Choroid plexus epithelial cell (primary cell): ENCODE measurements at regions not wholly inside any gene's neighbourhood (a gene's known extent, or its start where the extent isn't known, plus 50 kb on each side); places are given as distances from the start of the nearest gene placed in this dataset.

Source experiments
- DNase-seq: peaks from one replicate; pipeline ENCODE4 v3.0.0-alpha.2; 2010; ENCODE audit warnings: low read depth
- H3K4me3 ChIP-seq: 2 replicates; pipeline ENCODE4 v1.5.1; 2011; ENCODE audit warnings: low read depth, mild to moderate bottlenecking, control low read depth, low read length, moderate library complexity
- TF ChIP-seq, protein P1 (sequence below): conservative IDR thresholded peaks from 2 replicates; pipeline ENCODE4 v1.5.1; 2011; ENCODE audit warnings: low read depth, mild to moderate bottlenecking, control low read depth, inconsistent platforms, low read length, moderate library complexity

DNA sequence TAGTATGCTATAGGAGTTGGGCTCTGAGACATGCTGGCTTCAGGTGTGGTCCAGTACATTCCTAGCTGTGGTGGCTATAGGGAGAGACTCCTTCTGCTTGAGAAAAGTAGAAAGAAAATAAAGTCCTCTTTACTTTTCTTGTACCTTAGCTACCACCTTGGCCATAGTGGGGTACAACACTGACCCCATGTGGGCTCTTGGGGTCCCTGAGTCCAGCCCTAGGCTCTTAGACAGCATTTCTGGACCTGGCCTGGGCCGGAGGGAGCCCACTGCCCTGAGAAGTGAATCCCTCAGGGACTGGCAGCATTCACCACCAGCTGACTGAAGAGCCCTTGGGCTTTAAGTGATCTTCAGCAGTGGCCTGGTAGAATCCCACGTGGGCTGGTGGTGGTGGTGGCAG, 143.1 kb downstream of the SYT10 start:
- TF ChIP-seq, protein P1, sequence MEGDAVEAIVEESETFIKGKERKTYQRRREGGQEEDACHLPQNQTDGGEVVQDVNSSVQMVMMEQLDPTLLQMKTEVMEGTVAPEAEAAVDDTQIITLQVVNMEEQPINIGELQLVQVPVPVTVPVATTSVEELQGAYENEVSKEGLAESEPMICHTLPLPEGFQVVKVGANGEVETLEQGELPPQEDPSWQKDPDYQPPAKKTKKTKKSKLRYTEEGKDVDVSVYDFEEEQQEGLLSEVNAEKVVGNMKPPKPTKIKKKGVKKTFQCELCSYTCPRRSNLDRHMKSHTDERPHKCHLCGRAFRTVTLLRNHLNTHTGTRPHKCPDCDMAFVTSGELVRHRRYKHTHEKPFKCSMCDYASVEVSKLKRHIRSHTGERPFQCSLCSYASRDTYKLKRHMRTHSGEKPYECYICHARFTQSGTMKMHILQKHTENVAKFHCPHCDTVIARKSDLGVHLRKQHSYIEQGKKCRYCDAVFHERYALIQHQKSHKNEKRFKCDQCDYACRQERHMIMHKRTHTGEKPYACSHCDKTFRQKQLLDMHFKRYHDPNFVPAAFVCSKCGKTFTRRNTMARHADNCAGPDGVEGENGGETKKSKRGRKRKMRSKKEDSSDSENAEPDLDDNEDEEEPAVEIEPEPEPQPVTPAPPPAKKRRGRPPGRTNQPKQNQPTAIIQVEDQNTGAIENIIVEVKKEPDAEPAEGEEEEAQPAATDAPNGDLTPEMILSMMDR: no peak
- no peak for DNase-seq
- H3K4me3 ChIP-seq: no peak overlapping the region

DNA sequence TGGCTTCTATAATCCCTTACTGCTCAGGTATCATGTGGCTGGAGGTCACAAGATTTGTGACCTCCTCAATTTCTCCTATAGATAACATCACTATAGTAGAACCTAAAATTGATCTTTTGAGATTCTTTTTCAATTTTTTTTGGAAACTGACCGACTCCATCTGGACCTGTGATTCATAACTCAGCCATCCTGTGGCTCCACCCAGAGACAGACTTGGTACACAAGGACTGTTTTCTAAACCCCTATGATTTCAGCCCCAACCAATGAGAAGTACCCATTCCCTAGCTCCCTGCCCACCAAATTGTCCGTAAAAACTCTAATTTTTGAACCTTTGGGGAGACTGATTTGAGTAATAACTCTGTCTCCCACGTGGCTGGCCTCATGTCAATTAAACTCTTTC, 148.9 kb downstream of the SYT10 start:
- TF ChIP-seq, protein P1: no peak
- no peak overlapping the region for H3K4me3 ChIP-seq
- DNase-seq: no peak

DNA sequence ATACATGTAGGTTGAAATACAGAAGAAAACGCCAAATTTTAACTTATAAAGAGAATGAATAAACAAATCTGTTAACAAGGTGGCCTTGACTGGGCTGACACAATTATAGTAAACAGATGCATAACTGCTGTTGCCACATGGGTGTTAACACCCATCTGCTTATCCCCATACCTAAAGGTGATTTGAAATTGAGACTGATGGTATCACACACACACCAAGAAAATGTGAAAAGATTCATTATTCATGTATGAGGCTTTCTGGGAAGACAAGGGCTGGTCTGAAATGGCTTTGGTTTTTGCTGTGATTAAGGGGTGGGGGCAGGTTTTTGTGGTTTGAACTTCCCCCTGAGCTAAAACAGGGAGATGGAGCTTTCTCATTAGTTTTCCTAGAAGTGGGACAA, 156.6 kb downstream of the SYT10 start:
- TF ChIP-seq, protein P1: no peak
- DNase-seq: no peak
- no peak overlapping the region for H3K4me3 ChIP-seq

DNA sequence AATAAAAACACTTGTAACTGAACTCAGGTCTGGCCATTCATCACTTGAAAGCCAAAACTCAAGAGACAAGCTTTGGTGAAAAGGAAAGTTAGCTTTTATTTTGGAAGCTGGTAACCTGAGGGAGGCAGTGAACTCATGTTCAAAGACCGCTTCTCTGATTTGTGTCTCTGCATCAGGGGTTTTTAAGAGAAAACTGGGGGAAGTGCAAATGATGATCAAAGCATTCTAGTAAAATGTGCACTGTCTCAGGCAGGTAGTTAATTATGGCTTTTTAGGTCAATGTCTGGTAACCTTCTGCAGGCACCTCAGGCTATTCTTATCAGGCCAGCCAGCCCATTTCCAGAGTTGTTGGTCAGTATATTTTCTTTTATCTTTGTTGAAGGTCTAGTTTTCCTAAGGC, 162.2 kb downstream of the SYT10 start:
- no peak overlapping the region for H3K4me3 ChIP-seq
- no peak for DNase-seq
- TF ChIP-seq, protein P1: no peak

DNA sequence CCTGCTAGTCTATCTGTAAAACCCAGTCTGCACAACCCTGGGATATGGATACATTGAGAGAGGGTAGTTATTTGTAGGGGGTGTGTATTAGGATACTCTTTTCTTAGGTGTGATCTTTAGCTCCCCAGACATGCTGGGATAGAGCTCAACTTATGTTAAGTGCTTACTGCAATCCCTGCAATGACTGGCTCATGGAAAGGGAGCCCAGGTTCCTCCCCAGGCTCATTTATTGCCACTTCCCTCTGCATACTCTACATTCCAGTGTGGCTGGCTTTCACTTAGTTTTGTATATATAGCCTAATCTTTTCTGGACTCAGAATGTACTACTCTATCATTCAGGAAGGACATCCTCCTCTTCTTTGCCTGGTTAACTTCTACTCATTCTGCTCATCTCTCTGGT, 172.0 kb downstream of the SYT10 start:
- no peak for DNase-seq
- TF ChIP-seq, protein P1: no peak
- H3K4me3 ChIP-seq: no peak overlapping the region

DNA sequence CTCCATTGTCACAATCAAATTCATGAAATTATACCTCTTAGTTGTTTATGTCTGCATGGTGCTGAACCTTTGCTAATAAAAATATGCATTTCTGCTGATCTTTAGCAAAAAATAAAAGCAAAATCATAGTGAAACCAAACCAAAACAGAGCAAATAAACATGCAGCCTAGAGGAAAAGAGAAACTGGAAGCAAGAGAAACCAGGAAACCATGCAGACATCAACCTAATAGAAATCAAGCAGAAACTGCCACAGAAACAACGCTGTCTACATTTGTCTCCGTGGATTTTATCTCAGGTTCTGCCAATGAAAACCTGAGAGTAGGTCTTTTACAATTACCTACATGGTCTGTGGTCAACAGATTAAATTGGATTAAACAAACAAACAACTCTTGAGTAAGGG, 173.7 kb downstream of the SYT10 start:
- TF ChIP-seq, protein P1: no peak
- no peak for DNase-seq

DNA sequence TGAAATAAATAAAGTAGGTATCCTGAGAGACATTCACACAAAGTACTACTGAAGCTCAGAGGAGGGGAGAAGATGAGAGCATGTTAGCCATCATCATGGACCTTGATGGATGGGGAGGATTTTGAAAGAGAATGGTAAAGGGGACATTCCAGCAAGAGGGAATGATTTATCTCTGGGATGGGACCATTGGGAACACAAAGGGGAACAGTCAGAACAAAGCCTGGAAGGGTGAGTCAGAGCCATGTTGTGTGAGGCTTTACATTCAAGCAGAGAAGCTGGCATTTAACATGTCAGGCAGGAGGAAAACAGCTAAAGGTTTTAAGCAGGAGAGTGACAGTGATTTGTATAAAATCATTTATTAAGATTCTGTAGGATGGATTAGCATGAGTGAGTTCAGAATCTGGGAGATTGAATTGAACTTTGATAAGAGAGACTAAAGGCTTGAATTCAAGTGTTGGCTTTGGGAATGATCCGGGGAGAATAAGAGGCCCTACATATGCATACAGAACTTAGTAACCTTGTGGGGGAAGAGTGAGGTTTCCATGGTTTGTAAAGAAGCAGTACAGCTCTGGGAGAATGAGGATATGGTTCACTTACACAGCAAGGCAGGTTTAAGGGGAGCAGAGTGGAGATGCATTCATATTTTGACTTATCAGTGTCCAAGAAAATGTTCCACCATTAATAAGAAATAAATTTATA, 174.4 kb downstream of the SYT10 start:
- no peak for DNase-seq
- H3K4me3 ChIP-seq: no peak overlapping the region
- TF ChIP-seq, protein P1: no peak

More for the DNA sequence above, 173.7 kb downstream of the SYT10 start:
- no peak overlapping the region for H3K4me3 ChIP-seq
